BJ (cell line): ENCODE measurements at regions not wholly inside any gene's neighbourhood (a gene's known extent, or its start where the extent isn't known, plus 50 kb on each side); places are given as distances from the start of the nearest gene placed in this dataset.

Experiments used
- CTCF ChIA-PET: fragments of 350-600 bp; formaldehyde crosslinking; extraction: SDS; loops from one replicate; lab custom pipeline; 2021; ENCODE audit warnings: antibody characterized with exemption, inconsistent platforms; lab: Yijun Ruan, JAX
- POLR2A ChIA-PET: fragments of 300-600 bp; sonication (Branson Sonifier 250); formaldehyde crosslinking; extraction: SDS; loops from one replicate; lab custom pipeline; 2021; ENCODE audit warnings: antibody characterized with exemption; lab: Charles Lee
- DNase-seq: peaks from one replicate; pipeline ENCODE4 v3.0.0-alpha.2; 2011; ENCODE audit warnings: low read depth
- H3K27me3 ChIP-seq: 2 replicates; pipeline ENCODE4 v1.6.0; 2011; ENCODE audit warnings: low read length; ENCODE audit not compliant: control insufficient read depth, insufficient read depth
- H3K36me3 ChIP-seq: 2 replicates; pipeline ENCODE4 v1.5.1; 2011; ENCODE audit warnings: low read length; ENCODE audit not compliant: control insufficient read depth, insufficient read depth
- H3K4me3 ChIP-seq: 2 replicates; pipeline ENCODE4 v1.5.1; 2011; ENCODE audit warnings: low read depth, mild to moderate bottlenecking, control low read depth, low read length
- CTCF ChIP-seq: IDR thresholded peaks from 2 replicates; pipeline ENCODE4 v1.5.1; 2011; ENCODE audit warnings: low read depth, mild to moderate bottlenecking, control low read depth, inconsistent platforms, low read length, moderate library complexity; ENCODE audit not compliant: insufficient read depth

DNA sequence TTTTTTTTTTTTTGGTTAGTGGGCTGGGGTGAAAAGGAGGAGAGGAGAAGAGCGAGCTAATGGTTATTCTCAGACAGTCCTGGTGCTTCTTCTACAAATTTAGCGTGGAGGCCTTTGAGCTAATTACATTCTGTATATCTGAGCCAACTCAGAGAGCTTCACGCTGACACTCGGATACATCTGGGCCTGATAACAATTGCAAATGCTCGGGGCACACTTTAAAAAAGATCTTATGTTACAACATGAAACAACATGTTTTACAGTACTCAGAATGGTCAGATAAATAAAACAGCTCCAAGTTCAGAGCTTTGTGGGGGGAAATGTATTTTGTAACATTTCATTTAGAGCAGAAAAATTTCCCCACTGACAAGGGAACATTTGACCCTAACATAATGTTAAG lies 966.9 kb upstream of the NR2F2 start:
- H3K27me3 ChIP-seq, result no peaks in the 10 kb centered on the region
- TF ChIP-seq CTCF, result no peak
- no peak for DNase-seq
- POLR2A ChIA-PET, result no interaction called here
- CTCF ChIA-PET, result interaction anchor here (1.0 to 1.7 kb wide), 3 partner anchors 10 to 104 kb away, joined by 3 to 6 read pairs (median 4); no protein-coding TSS in a partner anchor
- H3K4me3 ChIP-seq, result no peak overlapping the region
- no peaks in the 10 kb centered on the region for H3K36me3 ChIP-seq

DNA sequence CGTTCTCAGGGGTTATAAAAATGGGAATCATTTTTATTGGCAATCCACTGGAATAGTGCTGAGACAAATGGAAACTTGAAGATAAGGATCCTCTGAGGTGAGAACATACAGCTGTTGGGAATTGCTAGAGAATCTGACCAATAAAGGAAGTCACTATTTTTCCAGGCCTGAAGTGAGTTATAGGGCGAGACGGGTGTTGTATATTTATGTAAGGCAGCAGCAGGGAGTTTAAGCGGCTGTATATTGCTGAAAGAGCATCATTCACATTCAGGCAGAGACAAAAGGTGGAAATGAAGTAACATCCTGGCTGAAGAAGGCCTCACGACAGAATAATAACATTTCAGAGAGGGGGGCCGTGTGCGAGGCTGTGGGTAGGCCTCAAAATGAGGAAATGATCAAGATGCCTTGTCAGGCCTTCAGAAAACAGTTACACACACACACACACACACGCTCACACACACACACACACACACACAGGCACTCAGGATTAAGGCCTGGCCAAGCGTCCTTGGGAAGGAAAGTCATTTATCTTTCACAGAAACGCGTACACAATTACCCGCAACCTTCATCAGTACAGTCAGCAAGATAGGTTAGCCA lies 964.9 kb upstream of the NR2F2 start:
- no peak for DNase-seq
- CTCF ChIA-PET, result no interaction called here
- POLR2A ChIA-PET, result no interaction called here
- Histone ChIP-seq H3K36me3 (no peaks in the 10 kb centered on the region), H3K27me3 (no peaks in the 10 kb centered on the region), H3K4me3 (no peak overlapping the region)
- no peak for TF ChIP-seq CTCF

GRCh38 chr15:95368191-95368590 lies 962.3 kb upstream of the NR2F2 start:
- CTCF ChIA-PET, result no interaction called here
- H3K27me3 ChIP-seq, result no peaks in the 10 kb centered on the region
- DNase-seq, result no peak
- POLR2A ChIA-PET, result no interaction called here
- H3K36me3 ChIP-seq, result no peaks in the 10 kb centered on the region
- H3K4me3 ChIP-seq, result no peak overlapping the region
- no peak for TF ChIP-seq CTCF

DNA sequence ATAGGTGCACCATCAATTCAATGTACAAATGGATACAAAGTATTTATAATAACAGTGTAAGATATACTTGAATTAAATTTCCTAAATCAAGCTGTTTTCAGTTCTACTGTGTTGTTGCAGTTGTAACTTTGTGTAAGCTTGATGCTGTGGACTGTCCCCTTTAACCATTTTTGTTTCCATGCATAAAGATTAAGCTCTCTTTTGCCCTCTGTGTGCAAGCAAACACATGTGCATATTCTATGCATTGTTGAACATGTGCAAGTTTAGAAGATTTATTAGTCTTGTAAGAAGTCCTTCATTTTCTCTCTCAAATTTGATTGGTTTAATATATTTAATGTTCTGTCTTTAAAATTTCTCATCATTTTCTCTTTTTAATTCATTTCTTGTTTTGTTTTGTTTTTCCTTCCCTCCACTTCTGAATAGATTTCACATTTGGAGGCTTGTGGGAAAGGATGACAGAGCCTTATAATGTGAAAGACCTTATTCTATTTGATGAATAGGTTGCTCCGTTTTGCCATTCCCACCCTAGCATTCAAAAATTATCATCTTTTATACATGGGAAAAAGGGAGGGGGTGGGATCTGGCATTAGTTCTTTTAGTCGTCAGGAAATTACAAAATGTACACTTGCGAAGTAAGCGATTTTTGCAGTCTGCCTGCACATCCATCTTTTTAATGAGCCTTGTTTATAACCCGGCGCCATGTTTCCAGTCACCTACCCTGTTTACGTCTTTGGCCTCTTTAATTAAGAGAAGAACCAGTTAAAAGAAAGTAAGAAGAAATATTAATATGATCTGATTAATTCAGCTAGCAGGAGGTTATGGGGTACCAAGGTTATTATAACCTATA lies 961.5 kb upstream of the NR2F2 start:
- Histone ChIP-seq H3K4me3 (no peak overlapping the region), H3K36me3 (no peaks in the 10 kb centered on the region), H3K27me3 (no peaks in the 10 kb centered on the region)
- POLR2A ChIA-PET, result no interaction called here
- CTCF ChIA-PET, result interaction anchor here (1.4 kb wide), 1 partner anchor 10 kb away, joined by 3 read pairs; no protein-coding TSS in a partner anchor
- no peak for DNase-seq
- no peak for TF ChIP-seq CTCF

DNA sequence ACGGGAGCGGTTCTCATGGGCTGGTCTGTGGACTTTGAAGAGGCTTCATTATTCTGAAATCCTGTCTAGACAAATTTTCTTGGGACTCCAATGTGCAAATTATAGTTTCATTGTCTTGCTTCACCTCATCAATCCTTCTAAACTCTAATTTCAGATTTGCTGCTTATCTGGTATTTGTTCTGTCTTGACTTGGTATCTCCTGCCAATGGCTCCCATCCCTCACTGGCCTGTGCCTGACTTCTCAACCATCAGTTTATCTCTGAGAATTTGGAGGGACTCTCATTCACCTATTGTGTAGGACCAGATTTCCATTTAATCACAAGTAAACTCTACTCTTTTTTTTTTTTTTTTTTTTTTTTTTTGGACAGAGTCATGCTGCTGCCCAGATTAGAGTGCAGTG lies 960.2 kb upstream of the NR2F2 start:
- TF ChIP-seq CTCF, result no peak
- CTCF ChIA-PET, result interaction anchor here (1.4 kb wide), 1 partner anchor 11 kb away, joined by 3 read pairs; no protein-coding TSS in a partner anchor

More for the DNA sequence above, 960.2 kb upstream of the NR2F2 start:
- no peak for DNase-seq
- POLR2A ChIA-PET, result no interaction called here
- Histone ChIP-seq H3K27me3 (no peaks in the 10 kb centered on the region), H3K4me3 (no peak overlapping the region), H3K36me3 (no peaks in the 10 kb centered on the region)
